GM18511 (cell line): ENCODE measurements at regions not wholly inside any gene's neighbourhood (a gene's known extent, or its start where the extent isn't known, plus 50 kb on each side); places are given as distances from the start of the nearest gene placed in this dataset.

Experiments
- ATAC-seq: cut with Tn5 transposase; IDR thresholded peaks from one replicate; pipeline ENCODE4 v1.9.1; 2021; ENCODE audit warnings: mild to moderate bottlenecking, moderate library complexity; ENCODE audit not compliant: unreplicated experiment

DNA sequence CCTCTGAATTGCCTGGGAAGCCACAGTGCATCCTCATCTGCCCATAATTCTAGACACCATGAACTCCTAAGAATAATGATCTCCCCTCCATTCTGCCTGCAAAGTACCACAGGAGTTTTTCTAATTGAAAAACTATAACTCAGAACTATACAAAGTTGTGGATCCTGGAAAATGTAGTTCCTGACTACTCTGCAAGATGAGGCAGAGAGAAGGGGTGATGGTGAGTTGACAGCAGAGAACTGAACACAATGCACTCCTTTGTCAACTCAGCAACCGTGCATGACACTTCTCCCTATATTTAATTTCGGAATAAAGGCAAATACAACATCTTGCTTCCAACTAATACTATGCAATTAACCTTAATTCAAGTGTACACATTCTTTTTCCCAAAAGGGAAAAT, 471.1 kb upstream of the FAM98A start:
- no peak for ATAC-seq

DNA sequence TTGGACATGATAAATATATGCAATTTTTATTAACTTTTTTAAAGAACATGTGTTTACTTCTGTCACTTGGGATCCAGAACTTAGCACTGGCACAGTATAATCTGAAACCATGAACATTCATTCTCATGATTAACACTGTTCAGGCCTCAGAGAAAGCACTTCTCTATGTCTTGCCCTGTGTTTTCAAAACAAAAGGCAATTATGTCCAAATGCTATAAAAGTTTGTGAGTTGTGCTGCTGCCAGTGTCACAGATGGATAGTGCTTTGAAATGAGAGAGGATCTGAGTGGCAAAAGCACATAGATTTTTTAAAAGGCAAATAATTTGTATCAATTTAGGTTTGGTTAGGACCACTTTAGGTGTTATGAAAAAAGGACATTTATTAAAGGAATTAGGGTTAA, 470.5 kb upstream of the FAM98A start:
- ATAC-seq: no peak

DNA sequence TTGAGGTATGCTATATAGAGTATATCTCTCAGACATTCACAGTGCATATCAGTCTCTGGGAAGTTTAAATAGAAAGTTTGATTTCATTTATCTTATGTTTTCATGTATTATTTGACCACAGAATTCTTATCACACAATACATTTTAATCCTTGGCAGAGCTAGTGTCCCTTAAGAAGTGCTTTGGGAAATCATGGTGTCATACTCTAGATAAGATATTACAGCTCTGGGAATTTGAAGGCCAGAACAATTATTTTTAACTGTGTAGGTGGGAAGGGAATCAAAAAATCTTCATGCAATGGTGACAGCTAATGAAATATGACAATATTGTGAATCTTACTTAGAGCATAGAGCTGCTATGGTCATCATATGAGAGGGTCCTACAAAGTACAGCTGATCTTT, 451.3 kb upstream of the FAM98A start:
- no peak for ATAC-seq

DNA sequence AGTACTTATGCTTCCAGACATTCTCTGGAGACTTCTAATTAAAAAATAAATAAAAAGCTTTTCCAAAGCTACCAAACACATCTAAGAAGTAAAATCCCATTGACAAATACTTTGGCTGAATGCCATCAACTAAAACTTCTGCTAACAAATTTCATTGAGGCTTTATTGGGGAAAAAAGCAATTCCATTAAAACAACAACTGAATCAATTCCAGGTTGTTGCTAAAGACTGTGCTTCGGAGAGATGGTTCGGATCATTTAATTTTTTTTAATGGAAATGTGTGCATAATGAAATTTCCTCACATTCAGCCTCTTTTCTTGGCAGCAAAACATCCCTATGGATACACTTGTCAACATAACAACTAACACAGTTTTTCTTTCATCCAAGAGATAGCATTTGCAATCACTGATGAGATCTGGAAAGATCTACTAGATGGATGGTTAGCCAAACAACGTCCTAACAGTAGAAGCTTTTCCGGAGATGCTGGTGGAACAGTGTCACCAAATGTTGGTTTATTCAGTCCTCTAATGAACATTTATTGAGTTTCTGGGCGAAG, 446.1 kb upstream of the FAM98A start:
- ATAC-seq: no peak

DNA sequence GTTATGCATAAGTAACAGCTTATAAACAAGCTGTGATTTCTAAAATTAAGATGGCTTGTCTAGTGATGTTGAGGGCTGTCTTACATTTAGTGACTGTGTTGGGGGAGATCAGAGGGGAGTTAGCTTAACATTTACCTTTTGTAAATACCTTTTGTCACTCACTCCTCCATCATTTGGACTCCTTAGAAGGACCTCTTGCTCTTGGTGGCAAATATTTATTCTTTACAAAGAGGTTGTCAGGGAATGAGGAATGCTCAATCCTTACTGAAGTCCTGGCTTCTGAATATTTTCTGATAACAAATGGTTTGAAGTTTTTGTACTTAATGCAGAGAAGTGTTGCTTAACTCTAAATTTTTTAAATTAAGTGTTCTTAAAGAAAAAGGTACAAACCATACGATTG, 438.8 kb upstream of the FAM98A start:
- ATAC-seq: no peak

DNA sequence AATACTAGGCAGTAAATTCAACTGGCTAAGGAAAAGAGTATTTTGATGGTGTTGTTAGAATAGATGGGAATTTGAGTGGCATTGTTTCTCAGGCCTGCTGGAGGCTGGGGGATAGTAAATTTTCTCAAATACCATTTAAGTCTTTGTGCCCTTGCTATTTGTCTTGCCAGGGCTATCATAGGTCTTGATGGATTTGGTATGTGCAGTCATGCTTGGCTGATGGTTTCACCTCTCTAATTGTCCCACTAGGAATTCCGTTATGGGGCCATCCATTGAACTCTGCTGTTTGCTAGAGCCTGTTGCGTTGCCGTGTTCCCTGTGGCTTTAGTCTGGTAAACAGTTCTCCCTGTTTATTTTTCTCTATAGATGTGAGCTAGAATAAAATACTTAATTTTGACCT, 438.1 kb upstream of the FAM98A start:
- no peak for ATAC-seq

DNA sequence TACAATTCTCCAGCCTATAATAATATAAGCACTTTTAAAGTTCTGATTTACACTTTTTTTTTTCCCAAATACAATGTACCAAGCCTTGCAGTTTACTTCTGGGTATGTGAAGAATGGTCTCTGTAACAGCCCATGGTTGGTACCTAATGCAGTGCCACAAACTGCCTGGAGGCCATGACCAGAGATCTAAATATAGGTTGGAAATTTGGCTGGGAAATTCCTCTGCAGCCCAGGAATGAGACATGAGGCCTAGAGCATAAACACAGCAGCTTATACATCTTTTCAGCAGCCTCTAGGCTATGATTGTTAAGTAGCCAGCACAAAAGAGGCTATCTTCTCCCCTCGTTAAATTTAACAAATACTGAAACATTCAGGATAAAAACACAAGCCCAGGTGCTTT, 432.0 kb upstream of the FAM98A start:
- no peak for ATAC-seq

DNA sequence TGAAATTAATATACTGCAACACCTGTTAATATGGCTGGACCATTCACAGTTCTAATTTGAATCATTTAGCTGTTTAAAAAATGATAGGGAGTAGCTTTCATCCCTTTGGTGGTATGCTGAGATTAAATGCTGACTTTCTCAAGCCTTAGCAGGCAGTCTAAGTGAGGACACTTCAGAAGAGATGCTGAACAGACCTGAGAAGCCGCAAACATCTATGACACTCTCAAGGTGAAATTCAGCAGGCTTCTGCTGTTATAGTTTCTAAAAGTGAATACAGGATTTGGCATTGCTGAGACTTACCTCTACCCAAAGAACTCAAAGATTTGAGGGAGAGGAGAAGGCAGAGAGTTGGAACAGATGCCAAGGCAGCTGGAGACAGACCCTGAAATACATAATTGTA, 431.2 kb upstream of the FAM98A start:
- no peak for ATAC-seq

DNA sequence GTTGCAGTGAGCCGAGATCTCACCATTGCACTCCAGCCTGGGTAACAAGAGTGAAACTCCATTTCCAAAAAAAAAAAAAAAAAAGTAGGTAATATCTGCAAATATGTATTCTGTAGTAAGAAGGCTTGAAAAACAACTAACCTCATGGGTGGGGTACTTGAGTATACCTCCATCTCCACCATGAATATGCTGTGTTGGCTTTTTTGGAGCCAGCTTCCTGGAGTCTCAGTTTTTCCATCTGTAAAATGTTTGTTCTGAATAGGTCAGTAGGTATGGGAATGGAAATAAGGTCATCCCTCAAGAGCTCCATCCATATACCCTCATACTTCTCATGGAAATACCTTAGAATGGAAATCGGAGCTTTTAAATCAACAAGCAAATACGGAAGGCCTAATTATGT, 430.0 kb upstream of the FAM98A start:
- ATAC-seq: no peak

DNA sequence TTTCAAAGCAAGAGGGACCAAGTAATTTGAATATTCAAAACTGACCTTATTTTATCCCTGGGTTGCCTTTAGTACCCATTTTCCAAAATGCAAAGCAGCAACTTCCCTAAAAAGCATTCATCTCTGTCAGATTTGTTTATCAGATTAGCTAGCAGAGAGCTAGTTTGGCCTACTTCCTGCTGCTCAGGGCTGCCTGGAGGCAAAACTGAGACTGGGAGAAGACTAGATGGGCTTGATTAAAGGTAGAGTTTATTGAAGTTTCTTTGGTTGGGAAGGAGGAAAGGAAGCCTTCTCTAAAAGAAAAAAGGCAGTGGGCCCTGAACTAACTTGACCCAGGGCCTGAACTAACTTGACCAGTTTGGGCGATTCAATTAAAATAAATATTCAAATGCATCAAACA, 426.1 kb upstream of the FAM98A start:
- ATAC-seq: no peak

DNA sequence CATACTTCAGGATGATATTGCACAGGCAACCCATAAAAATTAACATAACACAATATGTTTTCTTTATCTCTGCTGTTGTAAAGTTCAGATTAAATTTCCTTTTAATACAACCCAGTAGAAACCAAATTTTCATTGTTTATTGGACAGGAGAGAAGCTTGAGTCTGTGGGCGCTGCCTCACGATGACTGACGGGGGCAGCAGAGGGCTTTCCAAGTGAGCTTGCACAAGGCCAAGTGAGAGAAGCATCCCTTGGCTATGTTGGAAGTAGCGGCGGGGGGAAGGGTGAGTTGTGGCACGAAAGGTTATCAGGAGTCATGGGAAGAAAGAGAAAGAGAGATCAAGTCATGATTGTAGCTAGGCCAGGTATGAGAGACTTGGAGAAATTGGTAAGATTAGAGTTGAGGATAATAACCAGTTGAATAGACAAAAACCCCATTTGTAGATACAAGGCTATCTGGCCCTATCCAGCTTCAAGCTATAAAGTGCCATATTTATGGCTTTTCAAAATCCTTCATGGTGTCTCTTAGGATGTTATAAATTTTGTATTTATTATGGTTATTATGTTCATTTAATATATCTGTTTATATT, 413.7 kb upstream of the FAM98A start:
- ATAC-seq: peak; percentile 94

DNA sequence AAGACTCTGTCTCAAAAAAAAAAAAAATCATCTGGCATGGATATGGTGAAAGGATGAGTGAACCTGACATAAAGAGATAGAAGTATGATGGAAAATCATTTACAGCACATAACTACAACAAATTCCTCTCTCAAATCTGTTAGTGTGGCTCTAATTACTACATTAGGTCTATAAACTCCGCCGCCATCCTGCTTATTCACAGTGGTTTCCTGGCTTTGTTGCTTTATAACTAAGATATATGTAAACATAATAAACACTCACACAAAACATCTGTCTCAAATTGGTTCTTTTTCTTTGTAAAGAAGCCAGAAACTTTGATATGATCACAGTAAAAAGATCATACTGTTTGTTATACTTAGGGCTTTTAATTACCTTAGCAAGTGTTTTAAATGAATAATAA, 412.6 kb upstream of the FAM98A start:
- ATAC-seq: no peak

DNA sequence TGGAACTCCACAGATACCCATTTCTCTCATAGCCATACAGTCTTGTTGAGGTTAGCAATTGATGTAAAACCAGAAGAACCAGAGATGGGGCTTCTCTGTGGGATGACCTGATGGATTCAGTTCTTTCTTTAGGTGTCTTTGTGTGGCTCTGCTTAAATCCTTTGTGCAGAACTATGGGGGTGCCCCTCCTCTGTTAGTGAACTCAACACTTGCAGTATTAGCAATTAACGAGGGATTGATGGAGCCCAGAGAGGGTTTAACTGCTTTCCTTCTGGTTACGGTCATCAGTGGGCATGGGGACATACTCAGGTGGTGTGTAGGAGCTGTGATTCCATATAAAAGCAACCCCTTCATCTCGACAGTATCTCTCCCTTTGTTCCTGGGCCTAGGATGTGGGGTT, 406.8 kb upstream of the FAM98A start:
- no peak for ATAC-seq

DNA sequence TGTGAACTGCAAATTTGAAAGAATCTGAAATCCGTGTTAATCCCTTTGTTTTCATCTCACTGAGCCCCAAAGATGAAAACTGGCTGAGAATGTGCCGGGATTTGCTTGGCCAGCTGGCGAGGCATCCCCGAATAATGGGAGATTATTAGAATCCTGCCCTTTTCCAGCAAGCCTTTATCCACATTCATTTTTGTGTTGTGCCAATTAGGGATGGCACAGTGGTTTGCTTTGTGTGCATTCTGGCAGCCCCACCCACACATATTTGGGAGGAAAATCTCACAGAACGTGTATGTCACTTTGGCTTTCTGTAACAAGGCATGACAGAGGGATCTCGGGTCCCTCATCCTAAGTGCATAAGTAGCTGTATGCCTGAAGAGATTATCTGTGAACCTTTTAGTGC, 405.8 kb upstream of the FAM98A start:
- ATAC-seq: no peak

DNA sequence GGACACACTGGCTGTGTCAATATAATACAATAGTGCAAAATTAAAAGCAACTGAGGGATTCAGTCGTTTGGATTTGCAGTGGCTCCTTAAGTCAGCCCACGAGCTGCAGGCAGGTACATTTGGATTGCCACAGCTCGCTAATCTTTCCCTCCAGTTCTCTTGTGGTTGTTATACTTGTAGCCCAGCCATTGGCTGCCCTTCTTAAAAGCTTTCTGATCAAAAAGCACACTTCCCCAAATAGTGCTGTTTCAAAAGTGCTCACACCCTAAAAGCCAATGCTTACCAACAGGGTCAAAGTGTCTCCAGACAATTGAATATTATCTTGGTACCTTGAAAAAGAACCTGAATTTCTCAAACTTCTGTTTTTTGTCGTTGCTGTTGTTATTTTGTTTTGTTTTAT, 404.7 kb upstream of the FAM98A start:
- no peak for ATAC-seq

DNA sequence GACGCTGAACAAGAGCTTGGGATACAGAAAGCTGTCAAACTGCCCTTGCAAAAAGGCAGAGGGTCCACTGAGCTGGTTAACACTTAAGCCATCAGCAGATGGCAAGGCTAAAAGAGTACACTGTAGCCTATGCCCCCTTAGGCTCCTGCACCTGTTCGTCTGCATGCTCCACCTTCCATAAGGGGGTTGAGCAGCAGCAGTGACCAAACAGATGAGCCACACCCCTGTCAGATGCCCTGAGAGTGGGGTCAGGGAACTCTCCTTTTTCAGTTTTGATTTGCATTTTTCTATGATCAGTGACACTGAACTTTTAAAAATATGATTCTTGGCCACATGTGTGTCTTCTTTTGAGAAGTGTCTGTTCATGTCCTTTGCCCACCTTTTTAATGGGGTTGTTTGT, 402.5 kb upstream of the FAM98A start:
- ATAC-seq: no peak

DNA sequence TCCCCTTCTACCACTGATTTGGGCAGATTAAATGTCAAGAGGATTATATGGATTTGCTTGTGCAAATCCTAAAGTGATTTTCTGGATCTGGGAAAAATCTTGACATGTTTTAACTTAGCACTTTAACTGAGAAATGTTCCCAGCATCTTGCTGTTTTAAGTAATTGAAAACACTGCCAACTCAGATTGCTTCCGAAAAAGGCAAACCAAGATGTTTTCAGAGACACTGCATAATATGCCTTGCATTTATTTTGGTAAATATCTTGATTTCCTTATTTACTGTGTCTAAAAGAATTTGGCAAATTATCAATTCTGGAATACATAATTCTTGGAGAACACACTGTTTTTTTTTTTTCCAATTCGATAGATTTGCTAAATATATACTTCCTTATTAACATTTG, 385.0 kb upstream of the FAM98A start:
- ATAC-seq: no peak

DNA sequence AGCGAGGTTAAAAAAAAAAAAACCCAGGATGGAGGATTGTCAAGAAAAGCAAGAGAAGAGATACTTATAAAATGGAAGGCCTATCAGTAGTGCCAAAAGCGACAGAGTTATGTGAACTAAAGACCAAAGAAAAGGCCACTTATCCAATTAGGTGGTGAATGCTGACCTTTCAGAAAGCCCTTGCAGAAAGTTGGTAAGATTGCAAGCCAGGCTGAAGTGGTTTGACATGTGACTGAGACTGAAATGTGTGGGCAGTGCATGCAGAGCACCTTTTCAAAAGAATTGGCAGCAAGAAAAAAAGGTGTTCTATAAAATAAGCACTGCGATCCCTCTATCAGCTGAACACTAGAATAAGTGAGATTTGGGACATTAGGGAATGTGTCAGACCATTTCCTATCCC, 379.4 kb upstream of the FAM98A start:
- no peak for ATAC-seq

DNA sequence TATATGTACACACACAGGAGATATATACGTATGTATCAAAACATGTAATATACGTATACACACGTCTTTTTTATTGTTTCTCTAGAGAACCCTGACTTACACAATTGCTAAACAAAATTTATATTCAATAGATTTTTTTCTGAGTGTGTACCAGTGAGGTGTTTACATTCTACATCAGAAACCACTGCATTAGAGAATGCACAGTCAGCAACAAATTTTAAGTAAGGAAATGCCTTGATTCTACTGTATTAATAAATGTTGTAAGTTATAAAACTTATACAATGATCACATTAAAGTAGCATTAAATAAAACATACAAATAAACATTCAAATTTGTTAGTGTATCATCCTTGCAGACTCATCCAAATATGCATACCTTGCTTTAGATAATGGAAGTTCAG, 376.4 kb upstream of the FAM98A start:
- ATAC-seq: no peak

DNA sequence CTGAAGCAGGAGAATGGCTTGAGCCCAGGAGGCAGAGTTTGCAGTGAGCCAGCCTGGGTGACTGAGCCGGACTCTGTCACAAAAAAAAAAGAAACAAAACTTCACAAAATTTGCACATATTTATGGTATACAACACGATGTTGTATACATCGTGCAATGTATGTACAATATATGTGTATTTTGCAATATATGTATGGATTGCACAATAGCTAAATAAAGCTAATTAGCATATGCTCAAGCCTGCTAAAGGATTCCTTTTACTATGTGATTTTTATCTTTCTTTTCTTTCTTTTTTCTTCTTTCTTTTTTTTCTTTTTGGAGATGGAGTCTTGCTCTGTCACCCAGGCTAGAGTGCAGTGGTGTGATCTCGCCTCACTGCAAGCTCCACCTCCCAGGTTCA, 368.0 kb upstream of the FAM98A start:
- ATAC-seq: no peak

DNA sequence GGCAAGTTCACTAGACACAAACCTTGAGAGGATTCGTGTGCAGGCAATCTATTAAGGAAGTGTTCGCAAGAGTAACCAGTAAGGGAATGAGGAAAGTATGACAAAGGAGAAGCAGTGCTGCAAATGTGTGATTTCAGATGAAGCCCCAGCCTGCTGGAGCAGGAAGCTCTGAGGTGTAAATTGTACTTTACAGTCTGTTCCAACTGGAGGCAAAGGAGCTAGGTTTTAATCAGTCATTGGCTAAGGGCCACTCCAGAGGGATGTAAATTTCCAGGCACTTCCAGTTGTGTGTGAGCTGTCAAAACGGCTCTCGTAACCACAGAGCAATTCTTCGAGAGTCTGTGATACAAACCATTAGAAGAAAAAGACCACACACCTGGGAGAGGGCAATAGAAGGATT, 359.5 kb upstream of the FAM98A start:
- ATAC-seq: no peak

DNA sequence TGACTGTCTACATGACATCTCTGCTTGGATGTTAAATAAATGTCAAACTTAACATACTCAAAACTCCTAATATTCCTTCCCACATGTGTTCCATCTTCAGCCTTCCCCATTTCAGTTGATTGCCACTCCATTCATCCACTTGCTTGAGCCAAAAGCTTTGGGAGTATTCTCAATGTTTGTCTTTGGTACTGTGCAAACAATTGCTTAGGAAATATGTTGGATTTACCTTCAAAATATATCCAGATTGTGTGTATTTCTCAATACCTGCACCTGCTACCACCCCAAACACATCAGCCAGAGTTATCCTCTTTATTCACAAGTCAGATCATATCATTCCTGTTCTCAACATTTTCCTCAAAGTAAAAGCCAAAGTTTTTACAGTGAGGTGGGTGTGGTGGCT, 350.3 kb upstream of the FAM98A start:
- no peak for ATAC-seq

DNA sequence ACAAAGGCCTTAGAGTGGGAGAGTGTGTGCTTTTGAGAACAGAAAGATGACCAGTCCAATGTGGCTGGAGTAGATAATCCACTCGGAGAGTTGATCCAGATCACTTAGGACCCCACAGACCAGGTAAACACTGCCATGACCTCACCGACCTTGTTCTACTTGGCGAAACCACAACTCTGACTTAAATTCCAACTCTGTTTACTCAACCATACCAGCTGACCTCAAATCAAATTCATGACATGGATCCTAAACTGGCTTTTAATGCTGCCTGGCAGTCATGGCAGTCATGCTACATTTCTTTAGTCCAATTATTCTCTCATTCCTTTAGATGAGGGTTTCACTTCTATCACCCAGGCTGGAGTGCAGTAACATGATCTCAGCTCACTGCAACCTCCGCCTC, 347.1 kb upstream of the FAM98A start:
- no peak for ATAC-seq

DNA sequence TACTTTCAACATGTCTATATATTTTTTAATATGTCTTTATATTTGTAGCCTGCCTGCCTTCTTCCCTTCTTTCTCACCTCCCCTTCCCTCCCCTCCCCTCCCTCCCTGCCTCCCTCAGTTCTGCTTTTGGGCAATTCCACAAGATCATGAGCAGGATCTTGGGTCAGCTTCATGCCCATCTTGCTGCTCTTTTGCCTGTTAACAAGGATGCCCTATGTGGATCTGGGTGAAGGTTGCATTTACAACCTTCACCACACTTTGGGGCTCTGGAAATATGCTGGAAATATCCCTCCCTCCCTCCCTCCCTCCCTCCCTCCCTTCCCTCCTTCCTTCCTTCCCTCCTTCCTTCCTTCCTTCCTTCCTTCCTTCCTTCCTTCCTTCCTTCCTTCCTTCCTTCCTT, 334.1 kb upstream of the FAM98A start:
- ATAC-seq: no peak
